ENCODE measurements at regions not wholly inside any gene's neighbourhood (a gene's known extent, or its start where the extent isn't known, plus 50 kb on each side); places are given as distances from the start of the nearest gene placed in this dataset.

DNA sequence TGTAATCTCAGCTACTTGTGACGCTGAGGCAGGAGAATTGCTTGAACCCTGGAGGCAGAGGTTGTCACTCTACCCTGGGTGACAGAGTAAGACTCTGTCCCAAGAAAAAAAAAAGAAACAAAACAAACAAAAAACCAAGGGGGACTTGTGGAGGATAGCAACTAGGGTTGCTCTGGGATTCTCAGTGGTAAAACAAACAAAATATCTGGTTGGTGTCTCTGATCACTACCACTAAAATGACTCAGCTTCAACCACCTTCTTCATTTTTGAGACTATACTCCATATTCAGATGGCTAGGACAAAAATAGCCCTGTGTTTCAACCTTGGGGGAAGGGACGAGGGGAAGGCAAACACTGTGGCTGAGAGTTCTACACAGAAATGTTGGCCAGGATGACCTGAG is 110.3 kb downstream of the ARRDC3 start:
- Histone ChIP-seq H3K56ac (replicated peaks; ENCODE audit: insufficient read length, low read depth, low read length) (no peak overlapping the region), H2BK12ac (ENCODE audit: low read depth, low read length) (no peak overlapping the region), H2BK5ac (ENCODE audit: low read depth, low read length) (no peak overlapping the region), H2BK120ac (replicated peaks; ENCODE audit: low read depth, low read length) (no peak overlapping the region), H3K9me3 (ENCODE audit: insufficient read depth in 2 of 2, low read depth in 1 of 2, low read length in 1 of 2) (no peaks in the 10 kb centered on the region), H2AFZ (ENCODE audit: low read length) (no peak overlapping the region), H3K79me1 (ENCODE audit: low read depth, low read length) (no peaks in the 10 kb centered on the region), H2BK15ac (ENCODE audit: low read length) (no peak overlapping the region), H3K14ac (ENCODE audit: insufficient read length) (no peak overlapping the region), H3K23ac (ENCODE audit: insufficient read length) (no peak overlapping the region), H2BK20ac (ENCODE audit: low read length) (no peak overlapping the region), H4K8ac (ENCODE audit: extremely low read depth, insufficient read depth, low read length) (no peak overlapping the region), H3K79me2 (ENCODE audit: control insufficient read depth in 1 of 2, insufficient read depth in 2 of 2, low read length in 2 of 2) (no peaks in the 10 kb centered on the region), H3K27ac (ENCODE audit: low read depth, low read length) (no peak overlapping the region), H3K4me2 (ENCODE audit: insufficient read depth in 1 of 2, low read depth in 2 of 2, low read length in 2 of 2) (no peak overlapping the region), H3K4me3 (ENCODE audit: extremely low read depth in 1 of 4, insufficient read depth in 2 of 4, low read depth in 3 of 4, low read length in 4 of 4) (no peak overlapping the region), H3K4me1 (replicated peaks in 1 of 4; ENCODE audit: control insufficient read depth in 3 of 4, insufficient read depth in 4 of 4, low read length in 3 of 4) (peaks cover 0 to 4% (median 0%) of the 10 kb centered on the region in 4 experiments; a peak in 1 of 7 replicates), H4K20me1 (replicated peaks in 1 of 2; ENCODE audit: control insufficient read depth in 1 of 2, insufficient read depth in 2 of 2, low read length in 2 of 2) (no peaks in the 10 kb centered on the region), H3K27me3 (replicated peaks in 1 of 4; ENCODE audit: control insufficient read depth in 3 of 4, extremely low read depth in 1 of 4, insufficient read depth in 3 of 4, low read length in 3 of 4) (no peaks in the 10 kb centered on the region), H3K23me2 (ENCODE audit: low read depth, low read length) (no peaks in the 10 kb centered on the region), H3K4ac (replicated peaks; ENCODE audit: insufficient read length, low read depth, low read length) (no peak overlapping the region), H3K36me3 (ENCODE audit: control insufficient read depth in 2 of 4, insufficient read depth in 4 of 4, low read length in 3 of 4) (no peaks in the 10 kb centered on the region), H3K18ac (ENCODE audit: extremely low read depth, low read length) (no peak overlapping the region), H4K91ac (replicated peaks; ENCODE audit: insufficient read length, low read length) (no peak overlapping the region), H4K5ac (ENCODE audit: insufficient read length, low read depth, low read length) (no peak overlapping the region), H3K9ac (replicated peaks in 1 of 4; ENCODE audit: extremely low read depth in 1 of 4, low read depth in 3 of 4, low read length in 3 of 4) (no peak overlapping the region), H2AK5ac (ENCODE audit: low read depth, low read length) (no peak overlapping the region)
- DNase-seq (ENCODE audit: low read depth in 1 of 2, low spot score in 2 of 2) (no peak), FAIRE-seq (no peak)
- ChIA-PET POLR2A (ENCODE audit: partially characterized antibody) (interaction anchor here (1.4 kb wide), 1 partner anchor 110 kb away, joined by 4 read pairs; the partner anchor contains the start of gene ARRDC3), CTCF (ENCODE audit: partially characterized antibody) (interaction anchor here (0.8 to 1.8 kb wide), 3 partner anchors 28 to 407 kb away, joined by 3 to 5 read pairs (median 3); no protein-coding TSS in a partner anchor)
- WGBS, 2 experiments (ENCODE audit: extremely low coverage in 1 of 2, insufficient coverage in 1 of 2, insufficient read length in 1 of 2, insufficient replicate concordance in 2 of 2, low coverage in 1 of 2, low lambda C conversion rate in 2 of 2, missing lambda C conversion rate in 1 of 2) = 84% methylated on average over 2 of the region's 2 CpGs; no CpG with 5 or more reads in 1 of the 2 experiments
- no peak for TF ChIP-seq JUN (IDR thresholded peaks at IDR 0.05; ENCODE audit: low read depth, low read length)
- TF ChIP-seq BACH1 (IDR thresholded peaks at IDR 0.05; ENCODE audit: low read length) = no peak
- no peak for TF ChIP-seq POLR2AphosphoS5 (IDR thresholded peaks at IDR 0.05; ENCODE audit: low read depth, low read length)
- TF ChIP-seq CREB1 (IDR thresholded peaks at IDR 0.05) = no peak
- no peak for TF ChIP-seq SP1 (IDR thresholded peaks at IDR 0.05; ENCODE audit: low read depth, low read length)

Measured in H1 (cell line).